WERI-Rb-1 (cell line): ENCODE measurements at regions not wholly inside any gene's neighbourhood (a gene's known extent, or its start where the extent isn't known, plus 50 kb on each side); places are given as distances from the start of the nearest gene placed in this dataset.

Source experiments
- DNase-seq: peaks from one replicate; pipeline ENCODE4 v3.0.0-alpha.2; 2020
- H3K27ac ChIP-seq: fragments of 250-450 bp; sonication (Bioruptor Pico); 2 replicates; pipeline ENCODE4 v1.5.1; 2020; ENCODE audit warnings: mild to moderate bottlenecking, moderate library complexity
- H3K27me3 ChIP-seq: fragments of 250-450 bp; sonication (Bioruptor Pico); 2 replicates; pipeline ENCODE4 v1.5.1; 2021; ENCODE audit warnings: mild to moderate bottlenecking, low read depth, moderate library complexity; ENCODE audit not compliant: insufficient read depth, severe bottlenecking
- H3K36me3 ChIP-seq: fragments of 250-450 bp; sonication (Bioruptor Pico); 2 replicates; pipeline ENCODE4 v1.5.1; 2020; ENCODE audit warnings: mild to moderate bottlenecking, moderate library complexity
- H3K4me3 ChIP-seq: 2 replicates; pipeline ENCODE4 v1.5.1; 2011; ENCODE audit warnings: low read depth, mild to moderate bottlenecking, control low read depth, low read length
- H3K9me3 ChIP-seq: fragments of 250-450 bp; sonication (Bioruptor Pico); 2 replicates; pipeline ENCODE4 v1.5.1; 2021; ENCODE audit warnings: mild to moderate bottlenecking, moderate library complexity; ENCODE audit not compliant: severe bottlenecking
- TF ChIP-seq, protein P1 (sequence below): IDR thresholded peaks from 2 replicates; pipeline ENCODE4 v1.5.1; 2011; ENCODE audit warnings: low read depth, mild to moderate bottlenecking, control low read depth, inconsistent platforms, low read length

DNA sequence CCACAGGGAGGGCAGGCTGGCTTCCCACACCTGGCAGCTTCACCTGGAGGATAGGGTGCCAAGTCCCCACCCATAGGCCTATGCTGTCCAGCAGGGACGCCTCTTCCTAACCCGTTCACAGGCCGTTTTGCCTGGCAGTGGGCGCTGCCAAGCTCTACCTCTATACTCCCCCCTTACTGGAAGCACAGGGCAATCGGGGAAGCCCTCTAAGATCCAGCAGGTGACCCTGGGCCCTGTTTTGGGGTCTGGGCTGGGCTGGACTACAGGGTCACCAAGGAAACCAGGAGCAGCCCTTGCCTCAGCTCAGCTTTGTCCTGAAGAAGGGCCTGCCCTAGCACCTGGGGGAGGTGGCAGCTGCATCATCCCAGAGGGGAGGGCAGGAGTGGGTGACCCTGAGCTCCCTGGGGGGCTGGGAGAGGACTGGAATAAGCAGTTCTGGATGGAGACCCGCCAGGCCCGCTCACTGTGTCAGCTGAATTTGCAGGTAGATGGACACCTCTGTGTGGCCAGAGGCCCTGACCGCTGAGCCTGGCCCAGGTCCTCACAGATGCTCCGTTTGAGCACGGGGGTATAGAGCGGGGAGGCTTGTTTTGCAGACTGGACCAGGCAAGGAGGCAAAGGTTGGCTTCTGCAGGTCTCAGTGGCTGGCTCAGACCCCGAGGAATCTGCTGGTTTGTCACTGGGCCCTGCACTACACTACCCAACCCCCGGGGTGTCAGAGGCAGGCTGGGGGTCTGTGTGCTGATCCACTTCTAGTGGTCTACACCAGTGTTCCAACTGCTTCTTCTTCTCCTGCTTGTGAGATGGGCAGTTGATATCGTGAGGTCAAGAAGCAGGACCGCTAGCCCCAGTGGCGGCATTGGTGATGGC lies 163.1 kb downstream of the ASB1 start:
- TF ChIP-seq, protein P1, sequence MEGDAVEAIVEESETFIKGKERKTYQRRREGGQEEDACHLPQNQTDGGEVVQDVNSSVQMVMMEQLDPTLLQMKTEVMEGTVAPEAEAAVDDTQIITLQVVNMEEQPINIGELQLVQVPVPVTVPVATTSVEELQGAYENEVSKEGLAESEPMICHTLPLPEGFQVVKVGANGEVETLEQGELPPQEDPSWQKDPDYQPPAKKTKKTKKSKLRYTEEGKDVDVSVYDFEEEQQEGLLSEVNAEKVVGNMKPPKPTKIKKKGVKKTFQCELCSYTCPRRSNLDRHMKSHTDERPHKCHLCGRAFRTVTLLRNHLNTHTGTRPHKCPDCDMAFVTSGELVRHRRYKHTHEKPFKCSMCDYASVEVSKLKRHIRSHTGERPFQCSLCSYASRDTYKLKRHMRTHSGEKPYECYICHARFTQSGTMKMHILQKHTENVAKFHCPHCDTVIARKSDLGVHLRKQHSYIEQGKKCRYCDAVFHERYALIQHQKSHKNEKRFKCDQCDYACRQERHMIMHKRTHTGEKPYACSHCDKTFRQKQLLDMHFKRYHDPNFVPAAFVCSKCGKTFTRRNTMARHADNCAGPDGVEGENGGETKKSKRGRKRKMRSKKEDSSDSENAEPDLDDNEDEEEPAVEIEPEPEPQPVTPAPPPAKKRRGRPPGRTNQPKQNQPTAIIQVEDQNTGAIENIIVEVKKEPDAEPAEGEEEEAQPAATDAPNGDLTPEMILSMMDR: no peak
- Histone ChIP-seq H3K27me3 (peaks cover 83% of the 10 kb centered on the region), H3K36me3 (no peaks in the 10 kb centered on the region), H3K9me3 (no peaks in the 10 kb centered on the region), H3K27ac (no peak overlapping the region), H3K4me3 (no peak overlapping the region)
- DNase-seq: no peak

DNA sequence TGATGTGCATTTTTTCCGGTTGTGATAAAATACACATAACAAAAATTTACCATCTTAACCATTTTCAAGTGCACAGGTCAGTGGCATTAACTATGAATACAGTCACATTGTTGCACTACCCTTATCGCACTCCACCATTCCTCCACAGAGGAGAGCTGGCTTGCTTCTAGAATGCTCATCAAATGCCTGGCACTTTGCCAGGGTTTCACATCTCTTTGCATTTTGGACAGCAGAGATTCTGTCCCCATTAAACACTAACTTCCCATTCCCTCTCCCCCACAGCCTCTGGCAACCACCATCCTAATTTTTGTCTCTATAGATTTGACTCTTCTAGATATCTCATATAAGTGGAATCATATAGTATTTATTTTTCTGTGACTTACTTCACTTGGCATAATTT lies 165.0 kb downstream of the ASB1 start:
- DNase-seq: no peak
- Histone ChIP-seq H3K27me3 (peaks cover 84% of the 10 kb centered on the region), H3K36me3 (no peaks in the 10 kb centered on the region), H3K4me3 (no peak overlapping the region), H3K9me3 (no peaks in the 10 kb centered on the region), H3K27ac (no peak overlapping the region)
- TF ChIP-seq, protein P1: no peak

DNA sequence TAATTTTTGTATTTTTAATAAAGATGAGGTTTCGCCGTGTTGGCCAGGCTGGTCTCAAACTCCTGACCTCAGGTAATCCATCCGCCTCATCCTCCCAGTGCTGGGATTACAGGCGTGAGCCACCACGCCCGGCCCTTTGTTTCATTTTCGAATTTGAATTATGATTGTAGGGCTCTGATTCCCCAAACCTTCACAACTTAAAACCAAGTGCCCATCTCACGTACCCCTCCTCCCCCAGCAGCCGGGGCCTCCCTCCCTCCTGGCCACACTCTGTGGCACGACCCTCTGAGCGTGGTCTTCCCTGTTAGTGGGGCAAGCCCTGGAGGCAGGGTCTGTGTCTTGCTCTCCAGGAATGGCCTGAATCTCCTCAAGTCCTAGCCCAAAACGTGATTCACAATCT lies 166.5 kb downstream of the ASB1 start:
- TF ChIP-seq, protein P1: no peak

DNA sequence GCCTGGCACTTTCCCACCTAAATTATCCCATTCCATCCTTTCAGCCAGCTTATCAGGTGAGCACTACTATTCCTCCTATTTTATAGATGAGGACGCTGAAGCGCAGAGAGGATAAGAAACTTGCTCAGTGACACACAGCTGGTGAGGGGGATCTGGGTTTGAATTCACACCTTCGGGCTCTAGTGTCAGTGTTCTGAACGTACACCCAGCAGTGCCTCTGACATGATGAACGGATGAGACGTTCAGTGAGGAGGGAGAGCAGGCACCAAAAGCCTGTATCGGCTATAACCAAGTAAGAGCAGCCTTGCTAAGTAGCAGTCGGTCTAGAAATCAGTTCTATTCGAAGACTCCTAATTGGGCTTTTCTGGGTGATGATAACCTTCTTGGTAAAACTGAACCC lies 167.0 kb downstream of the ASB1 start:
- Histone ChIP-seq H3K36me3 (no peaks in the 10 kb centered on the region), H3K27me3 (peaks cover 84% of the 10 kb centered on the region), H3K9me3 (no peaks in the 10 kb centered on the region), H3K27ac (no peak overlapping the region), H3K4me3 (no peak overlapping the region)
- TF ChIP-seq, protein P1: no peak
- no peak for DNase-seq

More for the DNA sequence above, 166.5 kb downstream of the ASB1 start:
- H3K4me3 ChIP-seq: no peak overlapping the region
- DNase-seq: no peak
- H3K9me3 ChIP-seq: no peaks in the 10 kb centered on the region
- H3K27me3 ChIP-seq: peaks cover 84% of the 10 kb centered on the region
- H3K36me3 ChIP-seq: no peaks in the 10 kb centered on the region
- no peak overlapping the region for H3K27ac ChIP-seq

DNA sequence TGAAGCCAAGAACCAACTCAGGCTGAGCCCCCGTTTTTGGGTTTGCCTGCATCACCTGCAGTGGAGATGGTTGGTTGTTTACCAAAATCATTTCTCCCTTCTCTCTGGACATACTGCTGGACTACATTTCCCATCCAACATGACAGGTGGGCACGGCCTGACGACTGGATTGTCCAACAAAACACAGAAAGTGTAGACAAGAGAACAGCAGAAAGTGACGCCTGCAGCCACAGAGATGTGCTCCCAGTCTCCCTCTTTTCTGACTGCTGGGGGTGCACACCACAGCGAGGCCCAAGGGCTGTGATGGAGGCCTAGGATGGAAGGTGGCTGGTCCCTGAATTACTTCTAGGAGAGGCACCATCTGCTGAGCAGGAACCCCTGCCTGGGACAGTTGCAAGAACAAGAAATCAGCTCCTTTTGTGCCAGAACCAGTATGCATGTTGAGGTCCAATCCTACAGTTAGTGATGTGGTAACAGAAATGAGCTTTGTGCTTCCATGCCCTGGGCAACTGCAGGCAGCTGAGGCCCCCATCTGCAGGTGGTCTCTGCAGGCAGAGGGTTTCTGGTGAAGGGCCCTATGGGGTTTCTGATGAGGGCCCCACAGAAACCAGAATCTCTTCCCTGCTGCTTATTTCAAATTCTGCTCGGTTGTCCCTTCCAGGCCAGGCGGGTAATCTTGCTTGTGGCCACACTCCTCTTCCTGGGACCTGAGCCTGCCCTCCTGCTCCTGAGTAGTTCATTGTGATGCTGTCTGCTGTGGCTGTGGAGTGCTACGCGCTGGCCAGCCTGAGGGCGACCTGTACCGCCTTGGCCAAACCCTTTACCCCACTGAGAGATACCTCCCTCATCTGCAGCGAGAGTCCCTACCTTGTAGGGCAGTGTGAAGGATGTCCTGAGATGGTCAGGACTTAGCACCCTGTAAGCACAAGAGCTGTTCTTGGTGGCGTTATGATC lies 168.3 kb downstream of the ASB1 start:
- H3K36me3 ChIP-seq: no peaks in the 10 kb centered on the region
- no peaks in the 10 kb centered on the region for H3K9me3 ChIP-seq
- no peak overlapping the region for H3K4me3 ChIP-seq
- H3K27ac ChIP-seq: no peak overlapping the region
- DNase-seq: no peak
- peaks cover 84% of the 10 kb centered on the region for H3K27me3 ChIP-seq
- TF ChIP-seq, protein P1: no peak
